HEK293T (cell line): ENCODE measurements at regions not wholly inside any gene's neighbourhood (a gene's known extent, or its start where the extent isn't known, plus 50 kb on each side); places are given as distances from the start of the nearest gene placed in this dataset.

ENCODE experiments used
- CTCF ChIA-PET: fragments of 350-600 bp; formaldehyde crosslinking; extraction: SDS; loops from one replicate; lab custom pipeline; 2021; ENCODE audit warnings: antibody characterized with exemption, inconsistent platforms; lab: Yijun Ruan, JAX
- POLR2A ChIA-PET: fragments of 350-600 bp; formaldehyde crosslinking; extraction: SDS; loops from one replicate; lab custom pipeline; 2020; ENCODE audit warnings: antibody characterized with exemption, inconsistent platforms; lab: Yijun Ruan, JAX
- DNase-seq: peaks from one replicate; pipeline ENCODE4 v3.0.0; 2012; ENCODE audit warnings: mixed read lengths; ENCODE audit errors: extremely low spot score
- ARNT ChIP-seq: fragments of 450-650 bp; IDR thresholded peaks from 2 replicates; pipeline ENCODE4 v1.6.1; 2017; ENCODE audit warnings: mild to moderate bottlenecking
- BHLHE40 ChIP-seq: fragments of 450-650 bp; IDR thresholded peaks from 2 replicates; pipeline ENCODE4 v1.6.1; 2016; ENCODE audit warnings: mild to moderate bottlenecking, moderate library complexity, borderline replicate concordance
- CTBP1 ChIP-seq: fragments of 450-650 bp; IDR thresholded peaks from 2 replicates; pipeline ENCODE4 v1.6.1; 2016; ENCODE audit warnings: borderline replicate concordance
- ELF4 ChIP-seq: fragments of 450-650 bp; IDR thresholded peaks from 2 replicates; pipeline ENCODE4 v1.6.1; 2017; ENCODE audit warnings: antibody characterized with exemption
- FOXA1 ChIP-seq: fragments of 450-650 bp; IDR thresholded peaks from 2 replicates; pipeline ENCODE4 v1.6.1; 2016; ENCODE audit warnings: mild to moderate bottlenecking
- FOXK2 ChIP-seq: fragments of 450-650 bp; IDR thresholded peaks from 2 replicates; pipeline ENCODE4 v1.6.1; 2016; ENCODE audit warnings: mild to moderate bottlenecking
- FOXM1 ChIP-seq: fragments of 450-650 bp; IDR thresholded peaks from 2 replicates; pipeline ENCODE4 v1.6.1; 2017; ENCODE audit warnings: mild to moderate bottlenecking, borderline replicate concordance
- HDGF ChIP-seq: fragments of 450-650 bp; IDR thresholded peaks from 2 replicates; pipeline ENCODE4 v1.6.1; 2017; ENCODE audit warnings: antibody characterized with exemption, borderline replicate concordance
- L3MBTL2 ChIP-seq: fragments of 450-650 bp; conservative IDR thresholded peaks from 2 replicates; pipeline ENCODE4 v1.6.1; 2016; ENCODE audit warnings: mild to moderate bottlenecking
- LEF1 ChIP-seq: fragments of 450-650 bp; IDR thresholded peaks from 2 replicates; pipeline ENCODE4 v1.6.1; 2017; ENCODE audit warnings: mild to moderate bottlenecking, borderline replicate concordance
- NFRKB ChIP-seq: fragments of 450-650 bp; IDR thresholded peaks from 2 replicates; pipeline ENCODE4 v1.6.1; 2016; ENCODE audit warnings: mild to moderate bottlenecking, moderate library complexity
- PKNOX1 ChIP-seq: fragments of 450-650 bp; IDR thresholded peaks from 2 replicates; pipeline ENCODE4 v1.6.1; 2016
- SP1 ChIP-seq: fragments of 450-650 bp; IDR thresholded peaks from 2 replicates; pipeline ENCODE4 v1.6.1; 2017
- SUZ12 ChIP-seq: fragments of 450-650 bp; IDR thresholded peaks from 2 replicates; pipeline ENCODE4 v1.6.1; 2016; ENCODE audit warnings: mild to moderate bottlenecking
- TARDBP ChIP-seq: fragments of 450-650 bp; IDR thresholded peaks from 2 replicates; pipeline ENCODE4 v1.6.1; 2016
- ZNF384 ChIP-seq: fragments of 450-650 bp; IDR thresholded peaks from 2 replicates; pipeline ENCODE4 v1.6.1; 2016

- ChIA-PET POLR2A (no interaction called here), CTCF (no interaction called here)
- DNase-seq, result no peak
- TF ChIP-seq FOXA1, result no peak
- TF ChIP-seq ARNT, result no peak
- no peak for TF ChIP-seq SP1
- no peak for TF ChIP-seq CTBP1
- no peak for TF ChIP-seq PKNOX1
- TF ChIP-seq L3MBTL2, result no peak
- no peak for TF ChIP-seq BHLHE40
- TF ChIP-seq HDGF, result no peak
- no peak for TF ChIP-seq ZNF384
- TF ChIP-seq FOXK2, result no peak
Measured at GRCh38 chr2:8469709-8470493, 212.0 kb upstream of the ID2 start.

- TF ChIP-seq HDGF, result no peak
- ChIA-PET CTCF (no interaction called here), POLR2A (no interaction called here)
- no peak for DNase-seq
Measured at GRCh38 chr2:8472545-8473323, 209.1 kb upstream of the ID2 start.

- no peak for TF ChIP-seq HDGF
- TF ChIP-seq NFRKB, result no peak
- no peak for TF ChIP-seq SUZ12
- no peak for TF ChIP-seq LEF1
- no peak for TF ChIP-seq CTBP1
- no peak for TF ChIP-seq ARNT
- ChIA-PET CTCF (no interaction called here), POLR2A (no interaction called here)
- DNase-seq, result no peak
Measured at GRCh38 chr2:8475349-8476031, 206.4 kb upstream of the ID2 start.

- DNase-seq, result no peak
- ChIA-PET POLR2A (no interaction called here), CTCF (no interaction called here)
- TF ChIP-seq TARDBP, result no peak
- no peak for TF ChIP-seq BHLHE40
- TF ChIP-seq SUZ12, result no peak
- no peak for TF ChIP-seq FOXM1
- TF ChIP-seq ELF4, result no peak
- TF ChIP-seq FOXK2, result no peak
- no peak for TF ChIP-seq ZNF384
- TF ChIP-seq L3MBTL2, result no peak
- no peak for TF ChIP-seq SP1
- TF ChIP-seq LEF1, result no peak
- TF ChIP-seq PKNOX1, result no peak
- TF ChIP-seq FOXA1, result no peak
- TF ChIP-seq NFRKB, result no peak
- no peak for TF ChIP-seq CTBP1
- TF ChIP-seq HDGF, result no peak
- TF ChIP-seq ARNT, result no peak
Measured at GRCh38 chr2:8477552-8478470, 204.0 kb upstream of the ID2 start.

- CTCF ChIA-PET, result no interaction called here
- no peak for DNase-seq
- POLR2A ChIA-PET, result no interaction called here
- TF ChIP-seq CTBP1 (no peak), SUZ12 (no peak), FOXA1 (no peak), ARNT (no peak), ELF4 (no peak)
Measured at GRCh38 chr2:8478471-8478793, 203.4 kb upstream of the ID2 start.

- CTCF ChIA-PET, result no interaction called here
- TF ChIP-seq NFRKB (no peak), CTBP1 (no peak), FOXK2 (no peak), ARNT (no peak), HDGF (no peak)
- no peak for DNase-seq
- POLR2A ChIA-PET, result interaction anchor here (1.3 kb wide), 1 partner anchor 203 kb away, joined by 7 read pairs; the partner anchor contains the start of gene ID2
Measured at GRCh38 chr2:8479298-8479697, 202.6 kb upstream of the ID2 start.
